Ascending aorta (tissue), 2 donors: ENCODE measurements at regions not wholly inside any gene's neighbourhood (a gene's known extent, or its start where the extent isn't known, plus 50 kb on each side); places are given as distances from the start of the nearest gene placed in this dataset.

Experiments used
- DNase-seq, 2 donors: peaks; one replicate each; pipeline ENCODE4 v3.0.0-alpha.2; 2019; ENCODE audit warnings: low spot score in 2 of 2
- H3K27ac ChIP-seq, 2 donors: fragments of 200-600 bp; sonication (generic); one replicate each; pipeline ENCODE4 v1.5.1; 2016 to 2017; ENCODE audit warnings: mild to moderate bottlenecking in 1 of 2
- H3K27me3 ChIP-seq: fragments of 200-600 bp; sonication (generic); one replicate; pipeline ENCODE4 v1.5.1; 2017
- H3K36me3 ChIP-seq, 2 donors: fragments of 200-600 bp; sonication (generic); one replicate each; pipeline ENCODE4 v1.5.1; 2016
- H3K4me1 ChIP-seq, 2 donors: fragments of 200-600 bp; sonication (generic); one replicate each; pipeline ENCODE4 v1.5.1; 2016 to 2017; ENCODE audit warnings: mild to moderate bottlenecking in 1 of 2
- H3K4me3 ChIP-seq, 2 donors: fragments of 200-600 bp; sonication (generic); one replicate each; pipeline ENCODE4 v1.5.1; 2016 to 2017; ENCODE audit warnings: mild to moderate bottlenecking in 1 of 2
- H3K9me3 ChIP-seq, 2 donors: fragments of 200-600 bp; sonication (generic); one replicate each; pipeline ENCODE4 v1.5.1; 2016
- intact Hi-C: fragments of 100-400 bp; cut with DNase I; formaldehyde crosslinking; loops from one replicate; pipeline ENCODE4 v1.15.1; 2023
- TF ChIP-seq, protein P1 (sequence below), 3 experiments: fragments of 200-600 bp in 2 of 3; fragments of 450-650 bp in 1 of 3; sonication (generic) in 2 of 3; IDR thresholded peaks; one replicate each; pipeline ENCODE4 v1.5.1; 2016 to 2019; ENCODE audit warnings: antibody characterized with exemption in 3 of 3, mild to moderate bottlenecking in 1 of 3, moderate library complexity in 1 of 3

DNA sequence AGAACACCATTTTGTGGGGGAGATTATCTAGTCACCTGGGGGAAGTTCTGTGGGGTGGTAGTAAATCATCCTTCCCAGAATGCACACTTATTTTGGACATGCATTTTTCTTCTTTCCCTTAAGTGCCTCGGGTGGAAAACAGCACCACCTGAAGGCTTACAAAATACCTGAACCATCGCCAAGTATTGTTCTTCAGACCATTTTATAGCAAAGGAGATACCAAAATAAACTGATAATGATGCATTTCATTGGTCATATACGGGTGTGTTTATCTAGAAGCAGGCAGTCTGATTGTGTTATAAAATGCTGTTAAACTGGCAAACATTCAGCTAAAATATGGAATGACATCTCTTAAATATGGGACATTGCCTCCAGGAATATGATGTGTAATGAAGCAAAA lies 1034.7 kb downstream of the SLITRK1 start:
- H3K27me3 ChIP-seq, result no peaks in the 10 kb centered on the region
- H3K27ac ChIP-seq, result no peak overlapping the region
- no peaks in the 10 kb centered on the region for H3K9me3 ChIP-seq
- TF ChIP-seq, protein P1, sequence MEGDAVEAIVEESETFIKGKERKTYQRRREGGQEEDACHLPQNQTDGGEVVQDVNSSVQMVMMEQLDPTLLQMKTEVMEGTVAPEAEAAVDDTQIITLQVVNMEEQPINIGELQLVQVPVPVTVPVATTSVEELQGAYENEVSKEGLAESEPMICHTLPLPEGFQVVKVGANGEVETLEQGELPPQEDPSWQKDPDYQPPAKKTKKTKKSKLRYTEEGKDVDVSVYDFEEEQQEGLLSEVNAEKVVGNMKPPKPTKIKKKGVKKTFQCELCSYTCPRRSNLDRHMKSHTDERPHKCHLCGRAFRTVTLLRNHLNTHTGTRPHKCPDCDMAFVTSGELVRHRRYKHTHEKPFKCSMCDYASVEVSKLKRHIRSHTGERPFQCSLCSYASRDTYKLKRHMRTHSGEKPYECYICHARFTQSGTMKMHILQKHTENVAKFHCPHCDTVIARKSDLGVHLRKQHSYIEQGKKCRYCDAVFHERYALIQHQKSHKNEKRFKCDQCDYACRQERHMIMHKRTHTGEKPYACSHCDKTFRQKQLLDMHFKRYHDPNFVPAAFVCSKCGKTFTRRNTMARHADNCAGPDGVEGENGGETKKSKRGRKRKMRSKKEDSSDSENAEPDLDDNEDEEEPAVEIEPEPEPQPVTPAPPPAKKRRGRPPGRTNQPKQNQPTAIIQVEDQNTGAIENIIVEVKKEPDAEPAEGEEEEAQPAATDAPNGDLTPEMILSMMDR (IDR thresholded peaks at IDR 0.05), result no peak
- H3K4me3 ChIP-seq, result no peak overlapping the region
- DNase-seq, result no peak
- H3K4me1 ChIP-seq, result no peaks in the 10 kb centered on the region
- intact Hi-C loops, result no loop called here
- no peaks in the 10 kb centered on the region for H3K36me3 ChIP-seq

DNA sequence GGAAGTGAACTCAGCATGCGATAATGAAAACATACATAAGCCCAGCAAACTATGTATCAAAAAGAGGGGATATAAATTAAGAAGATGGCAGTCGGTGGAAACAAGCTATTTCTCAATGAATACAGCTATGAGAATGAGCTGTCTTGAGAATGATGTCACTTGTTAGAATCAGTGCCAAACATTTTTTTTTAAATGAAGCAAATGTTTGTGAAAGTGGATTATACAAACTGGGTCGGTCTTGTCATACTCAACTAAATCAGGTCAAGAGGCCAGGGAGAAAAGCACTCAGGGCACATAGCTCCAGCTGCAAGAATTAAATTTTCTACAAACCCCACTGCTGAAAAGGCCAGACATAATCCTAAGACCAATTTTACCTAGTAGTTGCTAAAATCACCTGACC lies 1048.4 kb downstream of the SLITRK1 start:
- no peaks in the 10 kb centered on the region for H3K27me3 ChIP-seq
- H3K4me3 ChIP-seq, result no peak overlapping the region
- TF ChIP-seq, protein P1 (IDR thresholded peaks at IDR 0.05), result no peak
- H3K9me3 ChIP-seq, result no peaks in the 10 kb centered on the region
- intact Hi-C loops, result no loop called here
- H3K27ac ChIP-seq, result no peak overlapping the region
- no peaks in the 10 kb centered on the region for H3K4me1 ChIP-seq
- H3K36me3 ChIP-seq, result no peaks in the 10 kb centered on the region
- no peak for DNase-seq

DNA sequence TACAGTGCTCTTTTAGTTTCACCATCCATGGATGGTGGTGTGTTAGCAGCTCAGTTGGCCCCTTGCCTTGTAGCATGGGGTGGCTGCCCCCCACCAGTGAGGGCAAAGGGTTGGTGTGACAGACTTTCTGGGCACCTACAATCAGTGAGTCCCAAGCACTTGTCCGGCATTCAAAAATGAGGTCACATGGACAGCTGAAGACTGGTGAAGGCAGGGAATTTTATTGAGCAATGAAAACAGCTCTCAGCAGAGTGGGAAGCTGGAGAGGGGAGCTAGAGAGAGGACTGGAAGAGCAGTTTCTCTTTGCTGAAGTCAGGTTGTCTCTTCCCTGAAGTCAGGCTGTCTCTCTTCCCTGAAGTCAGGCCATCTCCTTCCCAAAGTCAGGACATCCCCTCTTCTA lies 1053.2 kb downstream of the SLITRK1 start:
- no peak for DNase-seq
- intact Hi-C loops, result no loop called here
- TF ChIP-seq, protein P1 (IDR thresholded peaks at IDR 0.05), result no peak
- Histone ChIP-seq H3K27me3 (no peaks in the 10 kb centered on the region), H3K9me3 (no peaks in the 10 kb centered on the region), H3K27ac (no peak overlapping the region), H3K4me1 (no peaks in the 10 kb centered on the region), H3K36me3 (no peaks in the 10 kb centered on the region), H3K4me3 (no peak overlapping the region)

DNA sequence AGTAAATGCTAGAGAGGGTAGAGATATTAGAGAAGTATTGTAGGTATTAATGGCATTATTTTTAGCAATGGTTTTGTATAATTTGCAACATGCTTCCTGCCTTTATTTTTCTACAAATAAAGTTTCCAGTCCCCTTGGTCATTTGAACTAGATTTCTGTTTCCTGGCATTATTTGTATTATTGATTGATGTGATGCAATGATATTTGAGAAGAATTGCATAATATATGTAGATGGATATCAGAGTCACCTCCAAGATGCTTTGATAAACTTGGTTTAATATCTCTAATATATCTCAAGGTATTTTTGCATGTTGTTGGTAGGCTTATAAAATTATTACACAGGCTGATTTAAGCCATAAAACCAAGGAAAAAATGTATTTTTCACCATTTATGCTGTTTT lies 1054.5 kb downstream of the SLITRK1 start:
- Histone ChIP-seq H3K9me3 (no peaks in the 10 kb centered on the region), H3K36me3 (no peaks in the 10 kb centered on the region), H3K4me3 (no peak overlapping the region), H3K4me1 (no peaks in the 10 kb centered on the region), H3K27me3 (no peaks in the 10 kb centered on the region), H3K27ac (no peak overlapping the region)
- TF ChIP-seq, protein P1 (IDR thresholded peaks at IDR 0.05), result no peak
- no peak for DNase-seq
- intact Hi-C loops, result no loop called here

DNA sequence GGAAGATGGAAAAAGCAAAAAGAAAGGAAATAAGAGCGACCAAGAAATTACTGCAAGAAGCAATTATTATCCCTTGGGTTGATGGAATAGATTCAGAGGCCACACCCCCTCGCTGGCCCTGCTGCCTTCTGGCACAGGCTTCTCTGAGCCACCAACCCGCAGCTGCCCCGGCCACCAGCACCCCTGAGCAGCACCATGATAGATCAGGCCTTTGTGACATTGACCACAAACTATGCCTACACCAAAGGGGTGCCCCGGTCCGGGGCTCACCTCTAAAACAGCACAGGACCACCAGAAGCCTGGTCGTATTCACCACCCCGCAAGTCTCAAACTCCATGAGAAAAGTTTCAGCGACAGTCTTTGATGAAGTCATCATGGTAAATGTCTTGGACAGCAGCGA lies 1059.3 kb downstream of the SLITRK1 start:
- TF ChIP-seq, protein P1 (IDR thresholded peaks at IDR 0.05), result no peak
- no peak for DNase-seq
- H3K4me3 ChIP-seq, result no peak overlapping the region
- no peaks in the 10 kb centered on the region for H3K9me3 ChIP-seq
- H3K36me3 ChIP-seq, result no peaks in the 10 kb centered on the region
- H3K4me1 ChIP-seq, result no peaks in the 10 kb centered on the region
- no peak overlapping the region for H3K27ac ChIP-seq
- intact Hi-C loops, result no loop called here
- H3K27me3 ChIP-seq, result no peaks in the 10 kb centered on the region

DNA sequence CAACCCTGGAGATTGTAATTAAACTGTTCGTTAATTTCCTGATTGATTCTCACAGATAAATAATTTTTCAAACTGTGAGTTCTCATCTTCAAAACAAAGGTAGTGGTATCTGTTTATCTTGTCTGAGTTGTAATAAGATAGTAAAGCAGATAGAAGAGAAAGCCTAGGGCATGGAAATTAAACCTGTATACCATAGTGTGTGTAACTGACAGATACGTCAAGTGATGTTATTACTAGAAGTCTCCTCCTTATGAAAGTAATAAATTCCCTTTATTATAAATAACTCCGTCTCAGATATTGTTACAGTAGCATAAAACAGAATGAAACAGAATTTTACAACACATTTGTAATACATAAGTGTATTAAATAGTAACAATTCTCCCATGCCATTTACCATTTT lies 1065.1 kb downstream of the SLITRK1 start:
- intact Hi-C loops, result no loop called here
- no peak overlapping the region for H3K27ac ChIP-seq
- no peaks in the 10 kb centered on the region for H3K27me3 ChIP-seq
- no peaks in the 10 kb centered on the region for H3K36me3 ChIP-seq
- H3K9me3 ChIP-seq, result no peaks in the 10 kb centered on the region
- no peak for DNase-seq
- TF ChIP-seq, protein P1 (IDR thresholded peaks at IDR 0.05), result no peak
- no peaks in the 10 kb centered on the region for H3K4me1 ChIP-seq
- no peak overlapping the region for H3K4me3 ChIP-seq
